GM10266 (cell line): ENCODE measurements at regions not wholly inside any gene's neighbourhood (a gene's known extent, or its start where the extent isn't known, plus 50 kb on each side); places are given as distances from the start of the nearest gene placed in this dataset.

Experiments
- DNase-seq: peaks from one replicate; pipeline ENCODE4 v3.0.0; 2012; ENCODE audit errors: extremely low spot score
- TF ChIP-seq, protein P1 (sequence below): IDR thresholded peaks from 2 replicates; pipeline ENCODE4 v1.5.1; 2012; ENCODE audit warnings: mild to moderate bottlenecking, low read depth; ENCODE audit not compliant: control insufficient read depth, insufficient read depth; ENCODE audit errors: missing control alignments

DNA sequence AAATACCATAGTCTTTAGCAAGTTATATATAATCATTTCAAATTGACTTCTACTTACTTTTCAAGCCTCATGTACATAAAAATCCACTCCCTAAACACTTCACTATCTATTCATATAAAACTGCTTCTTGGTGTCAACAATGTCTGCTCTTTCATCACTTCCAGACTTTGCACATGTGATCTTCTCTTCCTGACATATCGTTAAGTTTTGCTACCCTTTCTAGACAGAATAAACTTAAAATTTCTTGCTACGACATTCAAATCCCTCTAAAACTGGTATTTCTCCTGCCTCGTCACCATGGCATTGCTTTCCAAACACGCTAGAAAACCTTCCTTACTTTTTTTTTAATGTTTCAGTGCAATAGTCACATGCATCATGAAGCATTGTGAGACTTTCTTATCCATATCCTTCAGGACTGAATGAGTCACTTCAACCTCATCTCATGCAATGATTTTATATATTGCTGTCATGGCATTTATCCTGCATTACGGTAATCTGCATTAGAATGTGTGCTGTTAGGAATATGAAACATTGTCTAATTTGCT is 122.8 kb downstream of the GMNC start:
- TF ChIP-seq, protein P1, sequence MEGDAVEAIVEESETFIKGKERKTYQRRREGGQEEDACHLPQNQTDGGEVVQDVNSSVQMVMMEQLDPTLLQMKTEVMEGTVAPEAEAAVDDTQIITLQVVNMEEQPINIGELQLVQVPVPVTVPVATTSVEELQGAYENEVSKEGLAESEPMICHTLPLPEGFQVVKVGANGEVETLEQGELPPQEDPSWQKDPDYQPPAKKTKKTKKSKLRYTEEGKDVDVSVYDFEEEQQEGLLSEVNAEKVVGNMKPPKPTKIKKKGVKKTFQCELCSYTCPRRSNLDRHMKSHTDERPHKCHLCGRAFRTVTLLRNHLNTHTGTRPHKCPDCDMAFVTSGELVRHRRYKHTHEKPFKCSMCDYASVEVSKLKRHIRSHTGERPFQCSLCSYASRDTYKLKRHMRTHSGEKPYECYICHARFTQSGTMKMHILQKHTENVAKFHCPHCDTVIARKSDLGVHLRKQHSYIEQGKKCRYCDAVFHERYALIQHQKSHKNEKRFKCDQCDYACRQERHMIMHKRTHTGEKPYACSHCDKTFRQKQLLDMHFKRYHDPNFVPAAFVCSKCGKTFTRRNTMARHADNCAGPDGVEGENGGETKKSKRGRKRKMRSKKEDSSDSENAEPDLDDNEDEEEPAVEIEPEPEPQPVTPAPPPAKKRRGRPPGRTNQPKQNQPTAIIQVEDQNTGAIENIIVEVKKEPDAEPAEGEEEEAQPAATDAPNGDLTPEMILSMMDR = no peak
- no peak for DNase-seq

DNA sequence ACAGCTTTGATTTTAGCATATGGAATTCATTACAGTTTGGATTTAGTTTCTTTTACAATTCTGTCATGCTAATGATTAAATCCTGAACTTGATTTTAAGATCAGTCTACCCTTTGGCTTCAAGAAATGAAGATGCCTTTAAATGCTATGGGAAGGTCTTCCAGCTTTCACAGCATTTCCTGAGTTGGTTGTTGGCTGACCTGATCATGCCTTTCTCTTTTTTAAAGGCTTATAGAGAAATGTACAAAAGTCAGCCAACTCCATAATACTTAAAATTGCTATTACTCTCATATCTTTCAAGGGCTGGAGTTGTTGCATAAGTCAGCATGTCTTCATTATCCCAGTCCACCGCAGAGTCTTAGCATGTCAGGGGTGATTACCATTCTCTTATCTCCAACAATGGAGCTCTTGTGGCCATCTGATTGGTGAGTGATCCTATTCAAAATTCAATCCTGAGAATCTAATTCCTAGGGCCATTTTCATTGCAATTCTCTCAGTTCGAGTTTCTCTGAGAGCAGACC is 123.8 kb downstream of the GMNC start:
- no peak for DNase-seq
- TF ChIP-seq, protein P1 = no peak

DNA sequence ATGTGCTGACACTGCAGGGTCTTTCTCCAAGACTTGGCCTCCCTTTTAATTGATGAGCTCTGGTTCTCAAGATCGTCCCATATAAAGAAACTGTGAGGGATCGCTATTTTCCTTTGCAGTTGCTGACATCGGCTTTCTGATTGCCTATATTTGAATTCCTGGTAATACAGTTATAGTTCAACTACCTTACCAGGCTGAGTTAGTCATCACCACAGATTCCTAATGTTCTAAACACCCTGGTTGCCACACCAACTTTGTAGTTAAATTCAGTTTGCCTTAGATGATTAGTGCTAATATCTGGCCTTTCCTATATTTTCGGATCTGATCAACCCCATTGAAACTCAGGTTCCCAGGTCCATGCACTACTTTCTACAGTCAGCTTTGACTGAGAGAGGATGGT is 125.0 kb downstream of the GMNC start:
- no peak for DNase-seq
- TF ChIP-seq, protein P1 = no peak

DNA sequence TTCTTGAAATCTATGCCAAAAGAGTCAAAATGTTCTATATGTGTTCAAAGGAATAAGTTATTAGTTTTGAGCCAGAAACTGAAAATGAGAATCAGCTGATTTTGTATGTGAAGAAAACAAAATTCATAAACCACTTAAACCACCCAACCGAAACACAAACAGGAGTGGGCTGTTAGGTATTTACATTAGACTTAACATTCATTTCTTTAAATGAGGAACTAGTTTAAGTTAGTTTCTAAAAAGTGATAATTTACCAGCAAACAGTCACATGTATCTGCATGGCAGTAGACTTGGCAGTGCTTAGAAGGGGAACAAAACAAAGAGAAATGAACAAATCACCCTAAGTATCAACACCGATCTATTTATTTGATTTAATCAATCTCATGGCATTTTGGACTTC is 128.0 kb downstream of the GMNC start:
- TF ChIP-seq, protein P1 = no peak
- no peak for DNase-seq

DNA sequence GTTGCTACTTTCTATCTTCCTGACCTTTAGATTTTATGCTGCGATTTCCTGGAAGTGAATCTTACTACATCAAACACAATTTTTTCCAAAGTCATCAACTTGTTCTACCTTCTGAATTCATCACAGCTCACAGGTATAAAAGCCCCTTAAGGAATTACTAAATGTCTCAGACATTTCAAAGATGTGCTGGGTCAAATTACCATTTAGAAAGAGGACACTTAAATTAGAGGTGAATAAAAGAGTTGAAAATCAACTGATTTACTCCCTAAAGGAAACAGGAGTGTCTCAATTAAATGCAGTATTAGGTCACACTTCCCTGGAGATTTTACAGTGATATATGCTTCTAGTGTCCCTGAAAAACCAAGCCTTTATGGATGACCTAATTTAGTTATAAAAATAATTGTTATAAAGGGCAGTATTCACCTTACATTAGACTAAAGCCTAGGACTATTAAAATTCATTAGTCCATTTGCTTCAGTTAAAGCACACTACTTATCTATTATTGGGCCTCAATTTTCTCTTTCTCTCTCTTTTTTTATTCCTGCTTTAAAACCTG is 128.8 kb downstream of the GMNC start:
- TF ChIP-seq, protein P1 = no peak
- no peak for DNase-seq

DNA sequence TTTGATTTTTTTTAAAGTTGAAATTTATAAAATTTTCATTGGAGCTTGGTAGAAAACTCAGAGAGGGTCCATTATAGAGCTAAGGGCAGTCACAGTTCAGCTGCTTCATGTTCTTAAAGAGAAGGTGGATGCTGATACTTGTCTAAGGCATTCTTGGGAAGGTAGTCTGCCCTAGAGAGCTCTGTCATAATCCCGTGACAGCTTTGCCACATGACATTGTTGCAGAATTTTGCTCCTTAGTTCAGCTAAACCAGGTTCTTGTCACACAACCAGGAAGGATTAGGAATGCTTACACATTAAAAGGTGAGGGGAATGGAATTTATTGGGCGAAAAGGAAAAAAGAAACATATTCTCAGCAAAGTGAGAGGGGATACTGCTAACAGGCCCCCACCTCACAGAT is 130.9 kb downstream of the GMNC start:
- no peak for DNase-seq
- TF ChIP-seq, protein P1 = no peak

DNA sequence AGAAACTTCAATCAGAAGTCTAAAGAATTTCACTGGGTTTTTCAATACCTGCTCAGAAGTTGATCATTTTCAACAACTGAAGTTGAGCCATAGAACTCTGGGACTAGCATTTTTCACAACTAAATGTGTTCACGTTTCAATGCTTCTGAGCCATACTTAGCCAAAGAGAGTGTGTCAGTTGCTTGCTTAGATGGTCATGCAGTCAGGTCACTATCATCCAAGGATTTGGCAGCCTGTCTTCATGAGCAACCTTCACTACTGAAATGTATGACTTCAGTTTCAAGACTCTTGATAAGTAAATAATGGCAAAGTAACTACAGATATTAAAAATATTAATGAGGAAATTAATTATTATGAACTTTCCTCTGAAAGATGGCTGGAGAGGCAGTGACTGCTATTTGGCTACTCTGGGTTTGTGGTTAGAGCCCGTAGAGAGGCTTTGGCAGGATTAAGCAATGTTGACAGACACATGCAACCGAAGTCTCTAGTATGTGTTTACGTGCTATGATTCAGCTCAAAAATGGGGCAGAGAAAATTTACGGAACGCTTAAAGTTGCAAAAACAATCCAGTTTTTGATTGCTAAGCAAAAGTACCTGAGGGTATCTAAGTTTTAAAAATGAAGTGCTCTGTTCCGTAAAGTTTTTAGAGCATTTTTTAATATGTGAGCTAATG is 133.8 kb downstream of the GMNC start:
- DNase-seq = no peak
- TF ChIP-seq, protein P1 = no peak
